Lung microvascular endothelial cell (primary cell): ENCODE measurements at regions not wholly inside any gene's neighbourhood (a gene's known extent, or its start where the extent isn't known, plus 50 kb on each side); places are given as distances from the start of the nearest gene placed in this dataset.

ENCODE experiments used
- DNase-seq, 2 donors: peaks; one replicate each; pipeline versions ENCODE4 v3.0.0 to v3.0.0-alpha.2; 2010; ENCODE audit warnings: low read depth in 2 of 2

- no peak for DNase-seq
Observed at GRCh38 chr3:144141074-144141473, 169.5 kb downstream of the DIPK2A start.

DNA sequence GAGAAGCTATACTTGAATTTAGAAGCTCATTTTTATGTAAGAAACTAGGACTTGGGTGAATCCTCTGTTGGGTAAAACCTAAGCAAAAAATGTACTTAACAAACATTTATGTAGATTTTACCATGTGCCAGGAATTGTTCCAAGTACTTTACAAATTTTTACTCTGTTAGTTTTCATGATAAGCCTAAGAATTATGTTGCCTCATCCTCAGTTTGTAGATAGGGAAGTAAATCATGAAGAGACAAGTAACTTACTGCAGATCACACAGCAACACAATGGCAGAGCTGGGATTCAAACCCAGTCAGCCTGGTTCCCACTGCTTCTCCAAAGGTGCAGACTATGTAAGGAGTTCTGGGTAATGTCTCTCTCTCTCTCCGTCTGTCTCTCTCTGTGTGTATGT lies 169.9 kb downstream of the DIPK2A start:
- no peak for DNase-seq

DNA sequence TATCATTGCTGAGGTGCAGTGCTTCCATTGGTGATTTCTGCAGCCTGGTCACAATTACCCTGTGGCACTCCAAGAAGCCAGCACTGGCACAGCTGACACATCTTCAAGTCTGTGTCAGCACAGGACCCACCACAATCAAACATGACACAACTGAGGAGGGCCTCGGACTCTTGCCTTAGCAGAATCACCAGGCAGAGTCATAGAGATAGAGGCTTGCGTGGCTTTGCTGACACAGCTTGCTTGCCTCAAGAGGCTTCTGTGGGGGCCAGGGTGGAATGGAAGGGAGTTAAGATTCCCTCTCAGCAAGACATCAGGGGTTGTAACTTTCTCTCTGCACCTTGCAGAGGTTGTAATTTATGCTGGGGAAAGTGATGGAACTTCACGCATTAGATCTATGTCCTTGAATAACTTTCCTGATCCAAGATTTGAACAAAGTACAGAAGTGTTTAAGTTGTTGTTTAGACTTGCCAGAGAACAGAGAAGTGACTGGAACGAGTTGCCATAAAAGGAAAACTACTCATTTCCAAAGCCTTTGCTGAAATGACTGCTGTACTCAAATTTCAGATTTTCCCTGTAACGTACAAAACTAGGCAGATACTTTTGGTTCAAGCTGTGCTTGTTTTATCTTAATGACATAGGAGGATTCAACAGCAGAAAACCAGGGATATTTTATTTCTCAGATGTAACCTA lies 170.7 kb downstream of the DIPK2A start:
- no peak for DNase-seq

DNA sequence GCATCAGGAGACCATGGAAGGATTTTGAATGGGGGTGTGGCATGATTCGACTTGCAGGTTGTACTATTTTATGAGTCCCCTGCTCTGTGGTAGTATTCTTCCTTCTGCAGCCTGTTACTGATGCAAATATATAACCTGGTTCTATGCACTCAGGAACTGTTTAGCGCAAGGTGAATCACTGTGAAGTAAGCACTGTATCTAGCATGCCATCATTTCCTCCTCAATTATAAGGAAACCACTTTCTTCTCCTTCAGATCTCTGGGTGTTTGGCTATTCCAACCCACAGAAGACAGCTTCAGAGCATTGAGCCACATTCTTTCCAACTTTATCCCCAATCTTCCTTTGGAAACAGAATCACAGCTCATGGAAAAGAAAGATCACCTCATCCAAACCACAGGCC lies 176.7 kb downstream of the DIPK2A start:
- DNase-seq = no peak

DNA sequence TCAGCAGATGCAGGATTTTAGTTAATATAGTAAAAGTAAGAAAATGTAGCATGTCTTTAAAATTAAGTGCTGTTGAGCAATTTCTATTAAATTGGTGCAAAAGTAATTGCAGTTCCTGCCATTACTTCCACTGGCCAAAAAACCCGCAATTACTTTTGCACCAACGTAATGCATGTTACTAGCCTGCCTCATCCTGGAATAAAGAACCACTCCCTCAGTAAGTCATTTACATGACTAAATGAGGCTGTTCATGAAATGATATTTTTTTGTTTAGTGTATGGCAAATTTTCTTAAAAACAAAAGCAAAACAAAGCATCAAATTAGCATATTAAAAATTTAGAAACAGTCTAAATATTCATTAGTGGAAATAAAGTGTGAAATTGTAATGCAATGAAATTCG lies 180.4 kb downstream of the DIPK2A start:
- no peak for DNase-seq

GRCh38 chr3:144160627-144161026 lies 189.0 kb downstream of the DIPK2A start:
- DNase-seq = no peak

- DNase-seq = no peak
Observed at GRCh38 chr3:144162042-144162441, 190.4 kb downstream of the DIPK2A start.

DNA sequence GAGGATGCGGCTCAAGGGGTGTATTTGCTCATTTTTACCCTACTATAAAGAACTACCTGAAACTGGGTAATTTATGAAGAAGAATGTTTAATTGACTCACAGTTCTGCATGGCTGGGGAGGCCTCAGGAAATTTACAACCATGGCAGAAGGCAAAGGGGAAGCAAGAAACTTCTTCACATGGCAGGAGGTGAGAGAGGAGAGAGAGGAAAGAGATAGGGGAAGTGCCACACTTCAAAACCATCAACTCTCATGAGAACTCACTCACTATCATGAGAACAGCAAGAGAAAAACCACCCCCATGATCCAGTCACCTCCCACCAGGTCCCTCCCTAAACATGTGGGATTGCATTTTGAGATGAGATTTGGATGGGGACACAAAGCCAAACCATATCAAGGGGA lies 192.7 kb downstream of the DIPK2A start:
- no peak for DNase-seq

- DNase-seq = no peak
Observed at GRCh38 chr3:144165482-144165881, 193.9 kb downstream of the DIPK2A start.

- no peak for DNase-seq
Observed at GRCh38 chr3:144167634-144168033, 196.0 kb downstream of the DIPK2A start.

DNA sequence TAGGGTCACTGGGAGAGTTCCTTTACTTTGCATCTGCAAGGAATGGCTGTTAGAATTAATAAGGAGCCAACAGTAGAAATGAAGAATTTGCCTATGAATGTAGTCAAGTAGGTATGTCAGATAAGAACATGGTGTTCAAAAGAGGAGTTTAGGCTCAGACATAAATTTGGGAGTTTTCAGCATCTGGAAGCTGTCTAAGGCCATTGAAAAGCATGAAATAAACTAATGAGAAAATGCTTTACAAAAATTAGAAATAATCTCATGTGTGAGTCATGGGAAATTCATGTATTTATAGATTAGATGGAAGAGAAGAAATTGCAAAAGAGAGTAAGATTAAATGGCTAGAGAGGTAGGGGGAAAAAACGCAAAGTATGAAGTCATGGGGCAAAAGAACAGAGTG lies 201.9 kb downstream of the DIPK2A start:
- DNase-seq = no peak

DNA sequence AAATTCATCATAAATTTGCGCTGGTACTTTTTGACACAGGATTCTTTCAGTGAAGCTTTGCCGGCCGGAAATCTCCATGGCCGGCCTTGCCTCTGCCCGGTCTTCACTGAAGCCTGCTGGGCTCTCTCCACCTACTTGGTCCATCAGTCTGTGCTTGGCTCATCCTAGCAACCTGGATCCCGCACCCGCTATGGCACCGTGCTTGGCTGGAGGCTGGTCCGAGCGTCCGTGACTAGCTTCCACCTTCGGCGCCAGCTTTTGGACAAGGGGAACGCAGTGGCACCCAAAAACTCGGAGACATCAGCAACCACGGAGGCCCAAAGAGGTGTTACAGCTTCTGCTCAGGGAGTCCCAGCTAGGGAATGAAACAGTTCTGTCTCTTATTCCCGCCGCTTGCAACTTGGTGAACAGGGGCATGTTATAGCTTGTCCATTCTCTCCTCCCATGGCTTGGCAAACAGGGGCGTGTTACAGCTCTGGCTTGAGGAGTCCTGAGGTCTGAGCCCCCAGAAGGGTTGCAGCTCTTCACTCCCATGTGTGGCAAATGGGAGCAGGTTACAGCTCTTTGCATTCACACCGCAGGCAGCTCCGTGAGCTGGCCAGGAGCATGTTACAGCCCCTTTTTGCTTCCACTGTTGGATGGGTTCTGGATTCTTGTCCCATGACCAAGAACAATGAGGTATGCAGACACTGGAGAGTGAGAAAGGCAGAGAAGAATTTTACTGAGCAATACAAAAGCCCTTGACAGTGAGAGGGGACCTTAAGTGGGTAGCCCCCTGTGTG lies 204.2 kb downstream of the DIPK2A start:
- no peak for DNase-seq

DNA sequence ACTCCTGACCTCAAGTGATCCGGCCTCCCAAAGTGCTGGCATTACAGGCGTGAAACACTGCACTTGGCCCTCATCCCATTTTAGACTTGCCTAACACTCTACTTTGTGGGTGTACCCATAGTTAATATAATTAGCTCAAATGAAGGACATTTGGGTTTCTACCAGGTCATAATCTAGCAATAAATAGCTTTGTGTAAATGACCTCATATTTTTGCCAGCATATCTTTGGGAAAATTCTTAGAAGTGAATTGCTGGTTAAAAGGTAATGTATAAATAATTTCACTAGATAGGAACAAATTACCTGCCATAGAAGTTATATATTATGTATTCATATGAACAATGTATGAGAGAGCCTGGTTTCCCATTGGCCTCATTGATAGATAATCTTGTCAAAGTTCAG lies 206.0 kb downstream of the DIPK2A start:
- DNase-seq = no peak

DNA sequence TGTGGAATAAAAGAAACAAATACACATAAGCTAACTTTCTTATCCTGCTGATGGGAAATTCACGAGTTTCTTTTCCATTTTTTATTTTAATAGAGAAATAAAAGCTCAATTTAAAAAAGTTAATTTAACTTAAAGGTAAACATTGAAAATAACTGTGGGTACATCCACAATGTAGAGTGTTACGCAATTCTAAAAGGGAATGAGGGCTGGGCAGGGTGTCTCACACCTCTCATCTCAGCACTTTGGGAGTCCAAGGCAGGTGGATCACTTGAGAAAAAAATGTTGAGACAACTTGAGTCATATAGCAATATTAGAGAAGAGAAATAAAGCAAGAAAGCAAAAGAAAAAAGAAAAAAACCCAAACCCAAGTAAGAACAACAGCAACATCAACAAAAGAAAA lies 207.0 kb downstream of the DIPK2A start:
- no peak for DNase-seq

DNA sequence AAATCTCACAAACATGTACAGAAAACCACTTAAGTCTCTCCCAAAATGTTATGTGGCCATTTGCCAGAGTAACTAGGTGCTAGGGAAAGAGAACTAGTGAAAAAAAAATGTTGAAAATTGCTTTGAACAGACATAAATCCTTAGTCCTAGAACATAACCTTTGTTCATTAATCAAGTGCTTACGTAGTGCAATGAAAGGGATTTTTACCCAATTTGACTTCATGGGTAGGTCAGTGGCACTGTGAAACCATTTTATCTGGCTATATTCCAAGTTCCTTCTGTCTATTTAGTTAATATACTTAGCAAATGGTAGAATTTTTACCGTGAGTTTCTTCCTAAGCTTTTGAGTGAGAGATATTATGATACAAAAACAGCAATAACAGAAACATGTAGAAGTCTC lies 209.4 kb downstream of the DIPK2A start:
- DNase-seq = no peak

DNA sequence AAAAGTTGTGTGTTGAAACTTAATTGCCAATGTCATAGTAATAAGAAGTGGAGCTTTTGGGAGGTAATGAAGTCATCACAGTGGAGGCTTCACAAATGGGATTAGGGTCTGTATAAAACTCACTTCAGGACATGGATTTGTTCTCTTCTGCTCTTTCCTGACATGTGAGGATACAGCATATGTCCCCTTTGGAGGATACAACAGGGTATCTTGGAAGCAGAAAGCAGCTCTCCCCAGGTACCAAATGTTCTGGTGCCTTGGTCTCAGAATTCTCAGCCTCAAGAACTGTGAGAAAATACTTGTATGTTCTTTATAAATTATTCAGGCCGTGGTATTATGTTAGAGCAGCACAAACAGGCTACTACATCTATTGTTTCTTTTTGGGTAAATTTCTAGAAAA lies 210.9 kb downstream of the DIPK2A start:
- no peak for DNase-seq

- no peak for DNase-seq
Observed at GRCh38 chr3:144185276-144185675, 213.7 kb downstream of the DIPK2A start.

- no peak for DNase-seq
Observed at GRCh38 chr3:144187531-144188210, 216.0 kb downstream of the DIPK2A start.

DNA sequence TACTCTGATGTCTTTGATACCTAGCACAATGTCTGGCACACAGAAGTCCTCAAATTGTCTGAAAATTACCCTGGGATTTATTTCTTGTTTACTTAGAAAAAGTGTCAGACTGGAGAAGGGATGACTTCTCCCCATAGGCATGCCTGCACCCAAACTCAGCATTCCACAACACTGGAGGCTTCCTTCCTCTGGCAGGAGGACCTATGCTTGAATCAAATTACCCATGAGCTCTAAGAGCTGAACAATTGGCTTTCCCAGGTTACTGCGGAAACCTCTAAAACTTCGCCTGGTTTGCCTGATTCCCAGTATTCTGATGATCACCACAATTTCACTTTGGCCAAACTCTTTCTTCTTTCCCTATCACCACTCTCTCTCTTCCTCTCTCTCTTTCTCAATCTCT lies 217.4 kb downstream of the DIPK2A start:
- no peak for DNase-seq

GRCh38 chr3:144197116-144197515 lies 225.5 kb downstream of the DIPK2A start:
- no peak for DNase-seq

- no peak for DNase-seq
Observed at GRCh38 chr3:144197582-144197981, 226.0 kb downstream of the DIPK2A start.

- DNase-seq = no peak
Observed at GRCh38 chr3:144200004-144200403, 228.4 kb downstream of the DIPK2A start.

DNA sequence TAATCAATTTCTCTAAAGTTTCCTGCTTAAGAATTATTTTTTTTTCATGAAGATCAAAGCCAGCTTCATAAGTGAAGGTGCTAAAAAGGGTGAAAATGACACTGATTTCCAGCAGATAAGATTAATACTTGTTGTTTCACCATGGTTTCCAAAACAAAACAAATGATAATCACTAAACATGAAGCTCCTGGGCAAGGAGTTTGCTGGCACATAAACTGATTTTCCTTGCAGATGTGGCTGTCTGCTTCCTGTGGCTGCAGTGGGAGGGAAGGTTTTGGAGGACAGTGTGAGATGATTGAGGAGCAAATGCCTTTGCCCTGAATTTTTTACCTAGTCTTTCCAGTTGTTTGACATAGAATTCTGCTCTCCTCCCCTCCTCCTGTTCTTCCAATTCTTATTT lies 228.8 kb downstream of the DIPK2A start:
- no peak for DNase-seq
